ENCODE measurements at regions not wholly inside any gene's neighbourhood (a gene's known extent, or its start where the extent isn't known, plus 50 kb on each side); places are given as distances from the start of the nearest gene placed in this dataset.

- ATAC-seq (no peak), DNase-seq (no peak)
- Histone ChIP-seq H3K27me3 (no peaks in the 10 kb centered on the region), H3K4me1 (no peaks in the 10 kb centered on the region), H3K36me3 (no peaks in the 10 kb centered on the region), H3K9me3 (no peaks in the 10 kb centered on the region), H3K4me3 (no peak overlapping the region), H3K27ac (no peak overlapping the region)
- TF ChIP-seq CTCF (IDR thresholded peaks at IDR 0.05), result no peak
- intact Hi-C loops (cut with DNase I), result no loop called here
Measured at GRCh38 chr11:87392665-87393064, 354.9 kb downstream of the TMEM135 start.

GRCh38 chr11:87391496-87391895, 353.8 kb downstream of the TMEM135 start:
- H3K27ac ChIP-seq, result no peak overlapping the region
- intact Hi-C loops (cut with DNase I), result no loop called here
- no peak for TF ChIP-seq CTCF (IDR thresholded peaks at IDR 0.05)
- ATAC-seq, result no peak
- H3K36me3 ChIP-seq, result no peaks in the 10 kb centered on the region
- no peak overlapping the region for H3K4me3 ChIP-seq
- no peak for DNase-seq
- H3K4me1 ChIP-seq, result no peaks in the 10 kb centered on the region
- H3K9me3 ChIP-seq, result peaks cover 0 to 4% of the 10 kb centered on the region in 2 donors
- no peaks in the 10 kb centered on the region for H3K27me3 ChIP-seq

- no peaks in the 10 kb centered on the region for H3K27me3 ChIP-seq
- DNase-seq (no peak), ATAC-seq (no peak)
- no peak overlapping the region for H3K27ac ChIP-seq
- TF ChIP-seq CTCF (IDR thresholded peaks at IDR 0.05), result no peak
- H3K36me3 ChIP-seq, result no peaks in the 10 kb centered on the region
- intact Hi-C loops (cut with DNase I), result no loop called here
- H3K4me1 ChIP-seq, result no peaks in the 10 kb centered on the region
- no peak overlapping the region for H3K4me3 ChIP-seq
- peaks cover 0 to 19% of the 10 kb centered on the region in 2 donors for H3K9me3 ChIP-seq
Measured at GRCh38 chr11:87384078-87384729, 346.5 kb downstream of the TMEM135 start.

- DNase-seq, result no peak
- Histone ChIP-seq H3K9me3 (peaks cover 0 to 4% of the 10 kb centered on the region in 2 donors), H3K4me3 (no peak overlapping the region), H3K36me3 (no peaks in the 10 kb centered on the region), H3K27me3 (no peaks in the 10 kb centered on the region), H3K27ac (no peak overlapping the region), H3K4me1 (no peaks in the 10 kb centered on the region)
- ATAC-seq, result peak; percentile 64
- TF ChIP-seq CTCF (IDR thresholded peaks at IDR 0.05), result no peak
- intact Hi-C loops (cut with DNase I), result no loop called here
Measured at GRCh38 chr11:87374038-87374807, 336.5 kb downstream of the TMEM135 start.
